ENCODE measurements at regions not wholly inside any gene's neighbourhood (a gene's known extent, or its start where the extent isn't known, plus 50 kb on each side); places are given as distances from the start of the nearest gene placed in this dataset.

DNA sequence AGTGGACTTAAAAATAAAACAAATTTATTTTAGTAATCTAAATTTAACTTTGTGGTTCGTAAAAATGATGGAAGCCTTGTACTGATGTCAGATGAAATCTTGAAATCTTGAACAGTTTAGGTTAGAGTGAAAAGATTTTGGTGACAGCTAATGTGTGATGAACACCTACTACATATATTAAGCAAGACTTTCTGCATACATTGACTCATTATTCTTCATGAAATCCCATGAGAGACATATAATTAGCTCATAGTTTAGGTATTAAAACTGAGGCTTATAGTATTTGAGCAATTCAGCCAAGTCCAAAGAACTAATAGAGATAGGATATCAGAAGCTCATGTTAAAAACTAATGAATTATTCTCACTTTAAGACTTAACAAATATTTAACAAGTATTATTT lies 66.9 kb upstream of the PCDH7 start:
- Histone ChIP-seq H3K27me3 (ENCODE audit: control insufficient read depth in 2 of 2, insufficient read depth in 2 of 2, low read length in 2 of 2) (no peaks in the 10 kb centered on the region), H3K36me3 (ENCODE audit: control insufficient read depth in 2 of 2, extremely low read depth in 1 of 2, insufficient read depth in 2 of 2, low read length in 2 of 2) (no peaks in the 10 kb centered on the region), H3K27ac (ENCODE audit: insufficient read depth, low read depth, low read length) (no peak overlapping the region), H4K20me1 (replicated peaks; ENCODE audit: control insufficient read depth, extremely low read depth, insufficient read depth, low read length) (no peaks in the 10 kb centered on the region), H3K4me2 (ENCODE audit: insufficient read depth, low read length) (no peak overlapping the region), H3K4me1 (ENCODE audit: control insufficient read depth, extremely low read depth, insufficient read depth, low read length) (no peaks in the 10 kb centered on the region), H3K9me1 (replicated peaks; ENCODE audit: control insufficient read depth, extremely low read depth, insufficient read depth, low read length) (no peaks in the 10 kb centered on the region), H3K4me3 (replicated peaks in 1 of 3; ENCODE audit: insufficient read depth in 1 of 3, low read depth in 1 of 3, low read length in 3 of 3) (no peak overlapping the region), H2AFZ (ENCODE audit: low read depth, low read length) (no peak overlapping the region), H3K79me2 (ENCODE audit: control insufficient read depth, insufficient read depth, low read length) (no peaks in the 10 kb centered on the region), H3K9ac (replicated peaks; ENCODE audit: extremely low read depth, insufficient read depth, low read length) (no peak overlapping the region), H3K9me3 (replicated peaks; ENCODE audit: control insufficient read depth, insufficient read depth, low read length) (no peaks in the 10 kb centered on the region)
- TF ChIP-seq, protein P1, sequence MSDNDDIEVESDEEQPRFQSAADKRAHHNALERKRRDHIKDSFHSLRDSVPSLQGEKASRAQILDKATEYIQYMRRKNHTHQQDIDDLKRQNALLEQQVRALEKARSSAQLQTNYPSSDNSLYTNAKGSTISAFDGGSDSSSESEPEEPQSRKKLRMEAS (IDR thresholded peaks at IDR 0.05; ENCODE audit: insufficient read depth, insufficient read length): no peak
- no peak for TF ChIP-seq POLR2AphosphoS5 (IDR thresholded peaks at IDR 0.05; ENCODE audit: insufficient read depth, low read depth, low read length)
- TF ChIP-seq FOS (IDR thresholded peaks at IDR 0.05; ENCODE audit: borderline replicate concordance, insufficient read depth, low read length): no peak
- no peak for TF ChIP-seq GATA2 (IDR thresholded peaks at IDR 0.05; ENCODE audit: insufficient read depth, insufficient read length, low read depth, low read length)
- TF ChIP-seq EZH2 (IDR thresholded peaks at IDR 0.05; ENCODE audit: borderline replicate concordance, low read depth, low read length, severe bottlenecking): no peak
- TF ChIP-seq MYC (IDR thresholded peaks at IDR 0.05; ENCODE audit: low read depth, low read length): no peak
- no peak for TF ChIP-seq JUN (IDR thresholded peaks at IDR 0.05; ENCODE audit: borderline replicate concordance, insufficient read depth, insufficient read length, low read depth)
- TF ChIP-seq POLR2A (IDR thresholded peaks at IDR 0.05; ENCODE audit: low read depth, low read length): no peak
- TF ChIP-seq, protein P2, sequence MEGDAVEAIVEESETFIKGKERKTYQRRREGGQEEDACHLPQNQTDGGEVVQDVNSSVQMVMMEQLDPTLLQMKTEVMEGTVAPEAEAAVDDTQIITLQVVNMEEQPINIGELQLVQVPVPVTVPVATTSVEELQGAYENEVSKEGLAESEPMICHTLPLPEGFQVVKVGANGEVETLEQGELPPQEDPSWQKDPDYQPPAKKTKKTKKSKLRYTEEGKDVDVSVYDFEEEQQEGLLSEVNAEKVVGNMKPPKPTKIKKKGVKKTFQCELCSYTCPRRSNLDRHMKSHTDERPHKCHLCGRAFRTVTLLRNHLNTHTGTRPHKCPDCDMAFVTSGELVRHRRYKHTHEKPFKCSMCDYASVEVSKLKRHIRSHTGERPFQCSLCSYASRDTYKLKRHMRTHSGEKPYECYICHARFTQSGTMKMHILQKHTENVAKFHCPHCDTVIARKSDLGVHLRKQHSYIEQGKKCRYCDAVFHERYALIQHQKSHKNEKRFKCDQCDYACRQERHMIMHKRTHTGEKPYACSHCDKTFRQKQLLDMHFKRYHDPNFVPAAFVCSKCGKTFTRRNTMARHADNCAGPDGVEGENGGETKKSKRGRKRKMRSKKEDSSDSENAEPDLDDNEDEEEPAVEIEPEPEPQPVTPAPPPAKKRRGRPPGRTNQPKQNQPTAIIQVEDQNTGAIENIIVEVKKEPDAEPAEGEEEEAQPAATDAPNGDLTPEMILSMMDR (IDR thresholded peaks at IDR 0.05; ENCODE audit: extremely low read depth in 1 of 2, insufficient read depth in 1 of 2, low read depth in 1 of 2, low read length in 2 of 2): no peak
- ChIA-PET POLR2A (no interaction called here), CTCF (interaction anchor here (0.7 kb wide), 1 partner anchor 10 kb away, joined by 3 read pairs; no protein-coding TSS in a partner anchor)
- dilution Hi-C loops (cut with MboI; ENCODE audit: extremely low pct_ligation_motif_present, low sequenced_read_pairs) (no loop called here), intact Hi-C loops (cut with micrococcal nuclease) (no loop called here)
- FAIRE-seq (no peak), DNase-seq (ENCODE audit: low read depth, low spot score) (no peak)
- no TSS peak for BruUV-seq (replicated peaks)

Data from endothelial cell of umbilical vein (primary cell).